Kasumi-1 (cell line): ENCODE measurements at regions not wholly inside any gene's neighbourhood (a gene's known extent, or its start where the extent isn't known, plus 50 kb on each side); places are given as distances from the start of the nearest gene placed in this dataset.

ENCODE experiments used
- DNase-seq, 2 experiments: peaks; one replicate each; lab custom pipeline; 2025; lab: John Stamatoyannopoulos, UW

DNA sequence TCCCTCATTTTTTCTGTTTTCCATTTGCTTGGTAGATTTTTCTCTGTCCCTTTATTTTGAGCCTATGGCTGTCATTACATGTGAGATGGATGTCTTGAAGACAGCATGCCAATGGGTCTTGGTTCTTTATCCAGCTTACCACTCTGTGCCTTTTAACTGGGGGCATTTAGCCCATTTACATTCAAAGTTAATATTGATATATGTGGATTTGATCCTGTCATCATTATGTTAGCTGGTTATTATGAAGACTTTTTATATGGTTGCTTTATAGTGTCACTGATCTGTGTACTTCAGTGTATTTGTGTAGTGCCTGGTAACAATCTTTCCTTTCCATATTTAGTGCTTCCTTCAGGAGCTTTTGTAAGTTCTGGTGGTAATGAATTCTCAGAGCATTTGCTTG is 89.3 kb upstream of the UNC5B start:
- DNase-seq, result no peak

DNA sequence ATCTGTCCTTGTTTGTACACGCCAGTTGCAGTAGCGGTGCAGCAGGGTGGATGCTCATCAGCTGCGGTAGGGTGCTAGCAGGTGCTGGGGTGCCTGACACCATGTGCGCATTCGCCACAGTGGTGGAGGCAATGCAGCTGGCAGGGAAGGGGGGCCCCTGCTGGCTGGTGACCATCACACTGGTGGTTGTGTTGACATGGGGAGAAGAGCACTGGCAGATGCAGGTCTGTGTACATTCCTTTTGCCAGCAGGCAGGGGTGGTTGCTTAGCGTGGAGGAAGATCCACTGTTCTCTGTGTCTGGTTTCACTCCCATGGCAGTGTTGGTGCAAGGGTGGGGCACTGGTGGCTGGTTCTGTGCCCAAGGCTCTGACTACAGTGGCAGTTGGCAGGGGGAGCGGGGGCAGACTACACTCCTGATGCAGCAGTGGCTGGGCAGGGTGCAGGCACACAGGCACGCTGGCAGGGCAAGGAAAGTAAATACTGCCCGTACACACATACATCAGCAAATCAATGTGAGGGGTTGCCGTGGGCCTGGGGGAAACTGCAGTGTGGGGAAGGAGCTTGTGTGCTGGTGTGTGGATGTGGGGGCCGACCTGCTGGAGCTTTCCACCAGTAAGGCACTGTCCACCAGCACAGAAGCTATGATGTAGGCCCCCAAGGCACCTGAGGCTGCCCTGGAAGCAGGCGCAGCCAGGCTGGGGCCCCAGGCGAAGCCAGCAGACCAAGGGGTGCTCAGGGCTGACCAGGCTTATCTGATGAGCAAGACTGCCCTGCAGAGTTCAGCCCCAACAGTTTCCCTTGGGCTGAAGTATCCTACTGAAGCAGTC is 87.2 kb upstream of the UNC5B start:
- DNase-seq, result no peak

DNA sequence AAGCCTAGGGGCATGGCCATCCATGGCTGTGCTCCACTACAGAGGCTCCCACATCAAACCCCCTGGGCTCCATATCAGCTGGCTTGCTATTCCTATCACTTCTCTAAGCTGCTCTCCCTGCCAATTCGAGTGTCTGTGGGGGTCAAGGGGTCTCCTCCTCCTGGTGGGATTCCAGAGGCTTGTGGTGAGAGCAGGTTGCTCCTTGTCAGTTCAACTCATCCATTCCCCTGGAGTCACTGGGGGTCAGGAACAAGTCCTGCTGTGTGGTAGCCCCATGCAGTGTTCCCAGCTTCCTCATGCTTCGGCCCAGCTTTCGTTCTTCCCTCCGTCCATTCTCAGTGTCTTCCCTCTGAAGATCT is 86.6 kb upstream of the UNC5B start:
- DNase-seq, result no peak

DNA sequence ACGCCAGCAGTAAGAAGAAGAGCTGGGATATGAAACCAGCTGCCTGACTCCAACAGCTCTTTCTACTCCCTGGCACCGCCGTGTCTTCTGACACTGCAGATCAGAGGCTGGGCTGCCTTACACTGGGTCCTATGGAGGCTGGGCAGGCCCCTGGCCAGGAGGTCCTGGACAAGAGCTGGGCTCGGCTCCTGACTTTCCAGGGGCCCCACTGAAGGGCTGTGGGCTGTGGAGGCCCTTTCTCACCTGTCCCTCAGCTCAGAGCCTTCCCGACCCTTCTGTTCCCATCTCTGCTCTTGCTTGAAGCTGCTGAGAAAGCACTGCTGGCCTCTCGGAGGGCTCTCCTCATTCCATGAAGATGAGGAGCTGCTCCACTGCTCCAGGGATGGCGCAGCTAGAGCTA is 85.9 kb upstream of the UNC5B start:
- DNase-seq, result no peak

DNA sequence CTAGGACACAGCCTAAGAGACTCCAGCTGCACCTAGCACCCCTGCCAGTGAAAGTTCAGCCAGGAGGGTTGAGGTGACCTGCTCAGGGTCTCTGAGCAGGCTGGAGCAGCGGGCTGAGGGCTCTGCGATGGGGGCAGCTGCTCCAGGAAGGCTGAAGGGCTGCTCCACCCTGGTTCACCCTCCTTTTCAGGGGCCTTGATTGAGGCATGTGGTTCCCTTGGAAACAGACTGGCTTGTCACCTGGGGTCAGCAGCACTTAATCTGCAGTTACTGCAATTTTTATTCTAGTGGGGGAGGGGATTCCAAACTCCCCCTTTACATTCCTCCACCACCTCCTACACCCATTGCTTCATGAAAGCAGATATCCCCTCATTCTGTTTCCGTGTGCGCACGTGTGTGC is 85.3 kb upstream of the UNC5B start:
- no peak for DNase-seq

DNA sequence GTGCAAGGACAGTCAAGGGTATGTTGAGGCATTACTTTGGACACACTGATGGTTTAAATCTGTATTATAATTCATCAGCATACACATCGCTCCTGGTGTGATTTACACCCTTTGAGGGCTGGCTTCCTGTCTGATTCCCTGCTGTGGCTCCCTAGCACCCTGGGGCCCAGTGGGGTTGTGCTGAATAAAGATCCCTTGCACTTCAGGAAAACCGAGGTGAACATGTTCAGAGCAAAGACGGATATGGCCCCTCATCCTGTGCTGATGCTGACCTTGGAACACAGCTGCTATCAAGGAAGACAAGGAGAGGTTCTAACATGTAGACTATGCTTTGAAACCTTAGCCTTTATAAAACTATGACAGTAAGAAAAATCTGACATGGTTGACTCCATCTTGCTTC is 84.6 kb upstream of the UNC5B start:
- DNase-seq, result no peak

DNA sequence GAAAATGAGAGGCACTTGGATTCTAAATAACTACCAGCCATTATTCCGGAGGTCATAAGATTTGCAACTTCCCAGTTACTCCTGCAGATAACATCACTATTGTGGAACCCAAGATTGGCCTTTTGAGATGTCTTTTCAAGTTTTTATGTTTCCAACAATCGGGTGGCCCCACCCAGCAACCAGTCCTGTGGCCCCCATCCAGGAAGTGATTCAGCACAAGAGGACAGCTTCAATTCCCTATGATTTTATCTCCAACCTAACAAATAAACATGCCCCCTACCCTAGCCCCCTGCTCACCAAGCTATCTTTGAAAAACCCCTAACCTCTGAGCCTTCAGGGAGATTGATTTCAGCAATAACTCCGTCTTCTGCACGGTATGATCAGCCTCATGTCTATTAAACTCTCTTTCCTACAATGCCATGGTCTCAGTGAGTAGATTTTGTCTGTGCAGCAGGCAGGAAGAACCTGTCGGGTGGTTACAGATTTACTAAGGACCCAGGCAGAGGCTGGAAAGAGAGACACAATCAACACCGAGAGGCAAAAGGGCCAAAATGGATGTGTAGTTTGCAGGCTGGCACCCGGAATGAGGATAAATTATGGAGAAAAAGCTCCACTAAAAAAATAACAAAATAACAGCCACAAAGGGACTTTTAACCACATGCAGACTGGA is 83.9 kb upstream of the UNC5B start:
- no peak for DNase-seq

DNA sequence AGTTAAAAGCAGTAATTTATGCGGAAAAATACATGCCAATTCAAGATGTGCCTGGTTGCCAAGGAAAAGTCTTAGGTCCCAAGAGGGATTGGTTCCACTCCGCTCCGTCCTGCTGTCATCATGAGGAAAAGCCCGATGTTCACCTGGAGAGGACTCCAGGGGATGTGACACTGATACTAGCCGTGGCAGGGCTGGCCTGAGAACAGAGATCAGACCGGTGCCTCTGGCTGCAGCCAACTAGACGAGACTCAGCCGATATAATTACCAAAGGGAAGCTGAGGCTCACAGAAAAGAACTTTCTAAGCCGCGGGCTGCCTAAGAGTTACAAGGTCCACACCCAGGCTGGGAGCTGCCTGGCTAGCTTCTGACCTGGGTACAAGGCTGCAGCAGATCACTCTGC is 81.3 kb upstream of the UNC5B start:
- DNase-seq, result no peak

DNA sequence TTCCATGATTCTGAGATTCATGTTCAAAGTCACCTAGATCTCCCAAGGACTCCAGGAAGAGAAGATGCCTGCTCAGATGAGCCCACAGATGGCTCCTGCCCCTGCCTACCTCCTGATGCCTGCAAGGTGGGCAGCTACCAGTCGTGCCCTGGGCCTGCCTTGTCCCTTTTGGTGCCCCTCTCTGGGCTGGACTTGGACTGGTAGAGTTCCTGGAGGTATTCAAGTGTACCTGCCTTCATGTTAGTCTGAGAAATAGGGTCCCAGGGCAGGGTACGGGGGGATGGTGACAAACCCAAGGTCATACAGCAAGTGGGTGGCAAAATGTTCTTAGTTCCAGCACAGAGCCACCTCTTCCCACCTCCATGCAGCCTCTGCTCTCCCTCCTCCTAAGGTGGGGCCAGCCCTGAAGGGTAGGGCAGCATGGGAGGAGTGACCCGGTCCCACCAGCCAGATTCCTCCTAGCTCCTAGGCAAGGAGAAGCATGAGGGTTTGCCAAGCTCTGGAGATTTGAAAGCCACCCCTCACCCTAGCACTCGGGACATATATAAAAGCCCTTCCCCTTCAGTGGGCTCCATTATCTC is 80.8 kb upstream of the UNC5B start:
- no peak for DNase-seq

DNA sequence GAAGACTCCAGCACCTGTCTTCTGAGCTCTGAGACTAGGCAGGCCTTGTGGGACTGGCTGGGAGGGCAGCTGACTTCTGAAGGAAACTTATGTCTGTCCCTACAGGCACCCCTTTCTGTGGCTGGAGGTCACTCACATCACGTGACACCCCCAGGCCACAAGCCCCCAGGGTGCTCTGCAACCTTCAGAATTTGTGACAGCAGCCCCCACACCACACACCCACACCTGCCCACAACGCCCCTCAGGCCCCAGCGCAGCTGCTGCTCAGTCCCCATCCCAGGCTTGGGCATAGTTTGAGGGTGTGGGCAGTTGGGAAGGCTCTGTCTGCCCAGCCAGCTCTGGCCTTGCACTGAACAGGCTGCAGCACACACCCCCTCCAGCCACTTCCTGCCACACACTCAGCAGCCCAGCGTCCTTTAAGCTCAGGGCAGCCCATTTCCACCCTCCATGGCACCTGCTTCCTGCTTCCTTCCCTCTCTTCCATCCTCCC is 80.0 kb upstream of the UNC5B start:
- DNase-seq, result no peak

DNA sequence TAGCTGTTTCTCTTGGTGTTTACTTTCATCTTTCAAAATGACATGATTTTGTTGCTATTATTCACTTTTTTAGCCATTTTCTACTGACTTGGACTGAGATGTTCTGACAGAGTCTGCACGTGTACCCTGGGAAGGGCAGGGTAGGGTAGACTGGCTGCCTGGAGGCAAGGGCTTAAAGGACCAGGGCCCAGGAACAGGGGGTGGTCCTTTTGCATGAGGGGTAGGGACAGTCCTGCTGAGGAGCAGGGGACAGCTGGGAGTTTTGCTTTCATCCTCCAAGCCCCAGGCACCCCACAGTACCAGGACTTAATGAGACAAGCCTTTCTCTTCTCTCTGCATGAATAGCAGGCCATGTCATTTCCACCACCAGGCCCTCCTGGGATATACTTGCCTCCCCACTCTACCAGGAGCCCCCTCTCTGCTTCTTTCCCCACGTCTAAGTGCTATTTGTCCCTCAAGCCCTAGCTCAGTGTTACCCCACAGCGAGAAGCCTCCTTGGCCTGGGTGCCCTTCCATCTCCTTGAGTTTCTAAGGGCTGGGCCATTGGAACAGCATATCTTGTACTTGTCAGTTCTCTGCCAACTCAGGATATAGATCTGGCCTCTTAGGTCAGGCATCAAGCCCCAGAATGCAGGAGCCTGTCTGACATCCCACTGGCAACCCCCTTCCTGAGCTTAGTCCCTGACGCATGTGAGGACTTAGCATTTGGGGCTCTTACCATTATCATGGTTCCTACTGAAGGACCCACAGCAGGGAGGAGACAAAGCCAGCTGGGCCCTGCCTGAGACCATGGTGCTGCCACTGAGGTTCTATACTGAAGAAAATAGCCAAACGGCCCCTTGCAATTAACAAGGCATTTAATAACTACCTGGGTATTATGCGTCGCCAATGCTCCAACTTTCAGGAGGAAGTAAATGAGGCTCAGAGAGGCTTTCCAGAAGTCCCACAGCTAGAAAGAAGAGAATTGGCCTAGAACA is 78.4 kb upstream of the UNC5B start:
- DNase-seq, result no peak

DNA sequence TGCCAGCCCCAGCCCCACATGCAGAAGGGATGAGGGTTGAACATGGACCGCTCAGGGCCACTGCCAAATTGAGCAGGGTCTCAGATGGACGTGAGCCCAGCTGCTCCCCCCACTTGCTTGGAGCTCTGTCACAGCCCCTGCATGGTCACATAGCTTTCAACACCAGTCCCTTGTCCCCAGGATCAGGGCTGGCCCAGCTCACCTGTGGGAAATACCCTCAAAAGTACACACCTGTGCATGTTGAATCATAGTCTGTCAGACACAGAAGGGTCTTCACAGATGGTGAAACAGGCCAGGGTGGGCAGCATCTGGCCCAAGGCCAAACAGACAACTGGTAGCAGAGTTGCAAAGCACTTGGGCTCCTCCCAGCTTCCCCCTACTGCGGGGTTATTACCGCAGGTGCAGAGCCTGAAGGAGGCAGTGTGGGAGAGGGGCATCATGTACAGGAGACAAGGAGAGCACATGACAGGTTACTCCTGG is 77.6 kb upstream of the UNC5B start:
- no peak for DNase-seq

DNA sequence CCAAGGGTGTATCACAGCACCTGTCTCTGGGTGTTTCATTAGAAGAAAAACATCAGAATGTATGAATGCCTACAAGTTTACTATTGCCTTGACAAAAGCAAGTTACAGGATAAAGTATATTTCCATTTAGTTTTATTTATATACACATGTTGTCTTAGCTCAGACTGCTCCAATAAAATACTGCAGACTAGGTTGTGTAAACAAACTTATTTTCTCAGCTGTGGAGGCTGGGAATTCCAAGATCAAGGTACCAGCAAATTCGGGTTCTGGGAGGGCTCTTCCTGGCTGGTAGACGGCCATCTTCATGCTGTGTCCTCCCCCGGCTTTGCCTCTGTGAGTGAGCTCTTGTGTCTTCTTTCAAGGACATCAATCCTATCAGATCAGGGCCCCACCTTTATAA is 77.1 kb upstream of the UNC5B start:
- DNase-seq, result no peak

DNA sequence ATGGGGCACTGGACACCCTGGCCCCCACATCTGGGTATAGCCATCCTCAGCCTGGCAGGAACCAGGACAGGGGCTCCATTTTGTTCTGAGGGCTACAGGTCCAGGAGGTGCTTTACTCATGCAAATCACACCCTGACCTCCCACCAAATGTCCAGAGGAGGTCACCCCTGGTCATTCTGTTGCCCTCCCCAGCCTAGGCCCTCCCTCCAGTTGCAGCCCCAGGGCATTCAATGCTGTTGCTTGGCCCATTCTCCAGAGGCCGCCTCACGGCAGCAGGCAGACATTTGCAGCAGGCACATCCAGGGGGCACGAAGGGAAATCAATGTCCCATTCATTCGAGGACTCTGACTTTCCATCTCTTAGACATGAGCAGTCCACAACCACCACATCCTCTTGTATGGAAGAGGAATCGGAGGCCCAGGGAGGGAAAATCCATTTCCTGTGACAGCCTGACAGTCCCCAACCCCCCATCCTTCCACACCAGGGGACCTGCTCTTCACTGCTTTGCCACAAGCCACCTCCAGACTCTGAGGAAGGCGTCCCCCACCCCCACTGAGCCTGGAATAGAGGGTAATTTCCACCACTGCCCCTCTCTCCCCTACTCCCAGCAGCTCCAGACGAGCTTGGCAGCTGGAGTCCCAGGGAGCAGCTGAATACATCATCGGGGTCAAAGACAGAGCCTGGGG is 76.2 kb upstream of the UNC5B start:
- DNase-seq, result no peak

DNA sequence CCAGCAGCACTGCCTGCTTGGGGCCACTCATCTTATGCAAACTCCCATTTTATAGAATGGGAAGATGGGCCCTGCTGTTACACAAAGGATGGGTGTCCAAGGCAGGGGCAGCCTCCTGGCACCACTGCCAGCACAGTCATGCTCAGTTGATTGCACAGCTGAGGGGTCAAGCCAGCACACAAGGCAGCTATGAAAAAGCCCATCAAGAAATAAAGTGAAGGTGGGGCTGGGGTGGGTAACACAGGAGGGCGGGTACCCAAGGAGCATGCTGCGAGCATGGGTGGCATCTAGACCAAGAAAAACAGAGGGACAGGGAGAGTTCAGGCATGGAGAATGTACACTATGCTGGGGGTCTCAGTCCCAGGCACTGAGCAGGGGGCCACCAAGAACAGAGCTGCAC is 74.7 kb upstream of the UNC5B start:
- no peak for DNase-seq

DNA sequence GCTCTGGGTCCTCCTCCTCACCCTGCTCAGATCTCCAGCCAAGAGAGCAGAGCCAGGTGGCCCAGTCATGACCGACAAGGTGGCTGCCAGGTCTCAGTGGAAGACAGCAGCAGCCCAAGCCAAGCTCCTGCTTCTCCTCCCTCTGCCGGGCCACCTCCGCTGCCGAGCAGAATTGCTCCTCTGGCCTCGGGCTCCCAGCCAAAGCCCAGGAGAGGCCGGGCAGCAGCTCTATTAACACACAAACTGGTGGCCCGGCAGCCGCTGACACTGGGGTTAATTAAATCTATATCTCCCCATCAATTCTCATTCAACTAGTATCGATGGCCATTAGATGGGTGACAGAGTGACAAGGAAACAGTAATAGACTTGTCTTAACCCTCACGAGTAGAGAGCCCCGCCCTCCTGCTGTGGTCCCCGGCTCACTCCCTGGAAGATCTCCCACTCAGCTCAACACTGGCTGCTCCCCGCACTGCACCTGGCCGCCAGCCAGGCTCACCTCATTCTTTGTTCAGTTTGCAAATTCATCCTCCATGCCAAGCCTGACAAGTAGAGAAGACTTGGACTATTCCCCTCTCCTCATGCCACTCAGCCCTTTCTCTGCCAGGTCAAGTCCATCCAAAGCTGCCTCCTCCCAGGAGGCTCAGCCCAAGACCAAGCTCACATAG is 74.1 kb upstream of the UNC5B start:
- no peak for DNase-seq

DNA sequence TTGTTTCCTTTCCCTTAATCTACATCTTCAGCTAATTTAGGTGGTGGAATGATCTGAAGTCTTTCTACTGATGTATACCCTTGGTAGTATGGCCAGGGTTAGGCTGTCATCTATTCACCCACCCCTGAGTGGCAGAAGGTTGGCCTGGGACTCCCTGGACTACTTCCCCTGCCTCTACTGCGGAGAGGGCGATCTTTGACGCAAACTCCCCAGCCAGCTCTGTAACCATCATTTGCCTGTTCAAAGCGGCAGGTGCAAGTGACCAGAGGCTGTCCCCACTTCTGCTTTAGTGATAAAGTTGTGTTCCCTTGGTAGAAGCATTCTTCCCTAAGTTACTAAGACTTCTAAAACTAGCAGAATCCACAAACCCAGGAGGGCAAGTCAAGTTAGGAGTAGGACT is 70.8 kb upstream of the UNC5B start:
- DNase-seq, result no peak

DNA sequence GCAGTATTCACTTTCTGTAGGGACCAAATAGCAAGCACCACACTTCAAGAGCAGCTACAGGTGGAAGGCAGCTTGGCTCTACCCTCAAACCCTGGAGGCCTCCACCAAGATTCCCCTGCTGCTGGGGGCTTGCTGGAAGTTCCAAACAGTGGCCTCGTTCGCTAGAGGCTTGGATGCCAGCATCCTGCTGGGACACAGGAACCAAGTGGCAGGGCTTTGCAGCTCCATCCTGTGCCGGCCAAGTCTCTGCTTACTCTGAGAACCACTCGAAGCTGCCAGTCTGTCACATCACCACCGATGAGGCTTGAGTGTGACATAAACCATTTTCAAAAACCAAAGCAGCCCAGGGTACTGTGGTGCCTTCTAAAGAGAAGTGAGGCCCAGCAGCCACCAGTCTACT is 69.2 kb upstream of the UNC5B start:
- DNase-seq, result no peak

DNA sequence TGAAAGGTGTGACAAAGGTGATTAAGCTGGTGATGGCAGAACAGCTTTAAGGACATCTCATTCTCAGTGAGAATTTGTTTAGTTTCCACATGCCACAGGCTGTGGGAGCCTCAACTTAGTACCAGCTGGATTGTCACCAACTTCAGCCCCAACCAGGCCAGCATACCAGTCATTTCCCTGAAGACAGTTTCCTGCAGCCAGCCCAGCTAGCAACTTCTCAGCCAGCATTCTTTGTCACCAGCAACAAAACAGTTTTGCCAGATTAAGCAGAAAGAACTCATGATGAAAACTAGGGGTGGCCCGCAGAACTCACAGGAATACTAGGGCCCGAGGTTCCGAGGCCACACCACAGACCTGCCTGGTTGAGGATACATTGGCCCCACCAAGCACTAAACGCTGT is 68.8 kb upstream of the UNC5B start:
- DNase-seq, result no peak

DNA sequence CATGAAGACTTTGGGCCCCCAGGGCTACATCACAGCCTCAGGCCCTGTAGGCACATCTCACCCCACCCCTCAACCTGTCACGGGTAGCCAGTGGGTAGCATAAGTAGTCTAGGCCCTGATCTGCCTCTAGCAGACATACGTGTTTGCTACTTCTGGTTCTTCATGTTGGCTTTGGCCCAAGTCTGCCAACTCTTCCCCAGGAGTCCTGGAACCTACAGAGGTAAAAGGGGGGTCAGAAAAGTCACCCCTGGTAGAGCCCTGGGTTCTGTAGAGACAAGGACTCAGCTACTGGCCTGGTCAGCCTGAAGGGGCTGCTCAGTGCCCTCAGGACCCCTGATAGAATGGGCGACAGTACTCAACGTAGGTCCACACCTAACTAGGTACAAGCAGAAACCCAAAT is 67.5 kb upstream of the UNC5B start:
- DNase-seq, result no peak
